GM12878 (cell line): ENCODE measurements at regions not wholly inside any gene's neighbourhood (a gene's known extent, or its start where the extent isn't known, plus 50 kb on each side); places are given as distances from the start of the nearest gene placed in this dataset.

Experiments
- ATAC-seq: fragments of 200-7000 bp; cut with Tn5 transposase; 3 replicates; pipeline ENCODE4 v1.9.1; 2020; ENCODE audit warnings: mild to moderate bottlenecking, moderate library complexity
- BruUV-seq: library from RNA; stranded (reverse); fragments of 400-500 nt; replicated peaks from 2 replicates; lab custom pipeline; 2021; lab: Mats Ljungman, UMichigan
- CTCF ChIA-PET: fragments of 300-600 bp; sonication (Branson Sonifier 250); formaldehyde crosslinking; extraction: SDS; loops from one replicate; lab custom pipeline; 2021; ENCODE audit warnings: inconsistent platforms; lab: Yijun Ruan, JAX
- POLR2A ChIA-PET: fragments of 350-600 bp; formaldehyde crosslinking; extraction: SDS; loops from one replicate; lab custom pipeline; 2021; ENCODE audit warnings: inconsistent platforms; lab: Charles Lee
- RAD21 ChIA-PET: fragments of 300-600 bp; sonication (Branson Sonifier 250); formaldehyde crosslinking; loops from one replicate; lab custom pipeline; 2023; ENCODE audit warnings: antibody characterized with exemption; ENCODE audit not compliant: unreplicated experiment; lab: Charles Lee
- SMC1A ChIA-PET: fragments of 300-600 bp; sonication (Branson Sonifier 250); formaldehyde crosslinking; loops from one replicate; lab custom pipeline; 2023; ENCODE audit not compliant: unreplicated experiment, uncharacterized antibody; lab: Charles Lee
- DNase-seq: peaks from one replicate; pipeline ENCODE4 v3.0.0-alpha.2; 2011; ENCODE audit warnings: low read depth, low spot score
- FAIRE-seq: peaks from 3 replicates; lab custom pipeline; 2011; peaks lifted over from hg19 to GRCh38; lab: Jason Lieb, UNC
- H2AFZ ChIP-seq: 2 replicates; pipeline ENCODE4 v1.6.0; 2011; ENCODE audit warnings: low read depth, low read length, control low read depth; ENCODE audit not compliant: control insufficient read depth
- H3K27ac ChIP-seq: 2 replicates; pipeline ENCODE4 v1.5.1; 2011; ENCODE audit warnings: control low read depth; ENCODE audit not compliant: control insufficient read depth, insufficient read depth
- H3K27me3 ChIP-seq, 2 experiments: replicated peaks in 1 of 2; 2 replicates each; pipeline versions ENCODE4 v1.6.0 to v1.6.1; 2011; ENCODE audit warnings: low read length in 1 of 2; ENCODE audit not compliant: control insufficient read depth in 2 of 2, insufficient read depth in 2 of 2
- H3K36me3 ChIP-seq, 2 experiments: 2 replicates each; pipeline ENCODE4 v1.5.1; 2011; ENCODE audit warnings: low read length in 1 of 2; ENCODE audit not compliant: control insufficient read depth in 2 of 2, insufficient read depth in 2 of 2
- H3K4me1 ChIP-seq: 2 replicates; pipeline ENCODE4 v1.6.1; 2011; ENCODE audit warnings: mild to moderate bottlenecking, low read length, moderate library complexity, mixed read lengths; ENCODE audit not compliant: control insufficient read depth, insufficient read depth
- H3K4me2 ChIP-seq: 2 replicates; pipeline ENCODE4 v1.6.0; 2011; ENCODE audit warnings: control low read depth; ENCODE audit not compliant: control insufficient read depth, insufficient read depth
- H3K4me3 ChIP-seq: fragments of 200-600 bp; sonication (generic); 2 replicates; pipeline ENCODE4 v1.5.1; 2016
- H3K79me2 ChIP-seq: 2 replicates; pipeline ENCODE4 v1.6.0; 2011; ENCODE audit warnings: low read length; ENCODE audit not compliant: control insufficient read depth, insufficient read depth
- H3K9ac ChIP-seq: 2 replicates; pipeline ENCODE4 v1.8.0; 2011; ENCODE audit warnings: low read length, control low read depth, mixed read lengths; ENCODE audit not compliant: control insufficient read depth, insufficient read depth
- H3K9me3 ChIP-seq: replicated peaks from 3 replicates; pipeline ENCODE4 v1.5.1; 2011; ENCODE audit warnings: mild to moderate bottlenecking, low read length; ENCODE audit not compliant: control insufficient read depth, insufficient read depth
- H4K20me1 ChIP-seq: 2 replicates; pipeline ENCODE4 v1.6.0; 2011; ENCODE audit not compliant: control insufficient read depth, insufficient read depth
- CBX5 ChIP-seq: sonication (generic); IDR thresholded peaks from 2 replicates; pipeline ENCODE4 v1.6.1; 2016; ENCODE audit warnings: low read depth, moderate library complexity, mild to moderate bottlenecking, inconsistent platforms
- HDAC6 ChIP-seq: fragments of 200-600 bp; sonication (generic); IDR thresholded peaks from one replicate; pipeline ENCODE4 v1.8.0; 2017; ENCODE audit warnings: antibody characterized with exemption; ENCODE audit not compliant: unreplicated experiment
- JUNB ChIP-seq: IDR thresholded peaks from 2 replicates; pipeline ENCODE4 v1.6.1; 2016; ENCODE audit warnings: antibody characterized with exemption, mild to moderate bottlenecking
- WGBS: methylation state at CpG from one replicate; pipeline ENCODE4 v1.1.6; 2016; ENCODE audit warnings: low lambda C conversion rate; ENCODE audit not compliant: insufficient replicate concordance, insufficient coverage; ENCODE audit errors: missing lambda C conversion rate; 5-methylcytosine and 5-hydroxymethylcytosine counted together
- in situ Hi-C: fragments of 300-500 bp; cut with MboI; formaldehyde crosslinking; loops from 9 replicates; pipeline ENCODE4 v1.14.3; 2018; ENCODE audit warnings: mixed read lengths
- intact Hi-C: fragments of 100-400 bp; cut with micrococcal nuclease; formaldehyde crosslinking; loops from one replicate; pipeline ENCODE4 v1.14.2; 2022; ENCODE audit not compliant: unreplicated experiment
- TF ChIP-seq, protein P1 (sequence below): IDR thresholded peaks from 2 replicates; pipeline ENCODE4 v1.6.1; 2012; ENCODE audit warnings: low read depth, low read length, improper control_type of control experiment

GRCh38 chr1:208646431-208646830 is 402.2 kb upstream of the PLXNA2 start (continued):
- TF ChIP-seq, protein P1, sequence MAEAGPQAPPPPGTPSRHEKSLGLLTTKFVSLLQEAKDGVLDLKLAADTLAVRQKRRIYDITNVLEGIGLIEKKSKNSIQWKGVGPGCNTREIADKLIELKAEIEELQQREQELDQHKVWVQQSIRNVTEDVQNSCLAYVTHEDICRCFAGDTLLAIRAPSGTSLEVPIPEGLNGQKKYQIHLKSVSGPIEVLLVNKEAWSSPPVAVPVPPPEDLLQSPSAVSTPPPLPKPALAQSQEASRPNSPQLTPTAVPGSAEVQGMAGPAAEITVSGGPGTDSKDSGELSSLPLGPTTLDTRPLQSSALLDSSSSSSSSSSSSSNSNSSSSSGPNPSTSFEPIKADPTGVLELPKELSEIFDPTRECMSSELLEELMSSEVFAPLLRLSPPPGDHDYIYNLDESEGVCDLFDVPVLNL = no peak
- TF ChIP-seq, all 136 proteins: peak for 0

- ChIA-PET POLR2A (no interaction called here), SMC1A (no interaction called here), CTCF (interaction anchor here (1.1 kb wide), 1 partner anchor 560 kb away, joined by 4 read pairs; no protein-coding TSS in a partner anchor), RAD21 (no interaction called here)
- FAIRE-seq = no peak
- Histone ChIP-seq H3K9ac (no peak overlapping the region), H3K27ac (no peak overlapping the region), H2AFZ (no peak overlapping the region), H3K79me2 (no peaks in the 10 kb centered on the region), H3K4me3 (no peak overlapping the region), H3K4me2 (no peak overlapping the region), H4K20me1 (no peaks in the 10 kb centered on the region), H3K36me3 (no peaks in the 10 kb centered on the region), H3K4me1 (no peaks in the 10 kb centered on the region), H3K9me3 (no peaks in the 10 kb centered on the region), H3K27me3 (no peaks in the 10 kb centered on the region)
- BruUV-seq = no TSS peak
- in situ Hi-C loops = no loop called here
- TF ChIP-seq JUNB = no peak
- no peak for TF ChIP-seq CBX5
- no peak for TF ChIP-seq HDAC6
- DNase-seq = no peak
- WGBS = 3% methylated on average over 3 of the region's 3 CpGs
- ATAC-seq = no peak
- intact Hi-C loops = no loop called here
Measured at GRCh38 chr1:208648146-208648545, 404.0 kb upstream of the PLXNA2 start.
